ENCODE measurements at regions not wholly inside any gene's neighbourhood (a gene's known extent, or its start where the extent isn't known, plus 50 kb on each side); places are given as distances from the start of the nearest gene placed in this dataset.
A peak's percentile ranks its signal among the peaks of the same experiment; 100 is the strongest.

- Histone ChIP-seq H3K27me3 (replicated peaks in 2 of 5; ENCODE audit: control insufficient read depth in 4 of 5, insufficient read depth in 5 of 5, low read length in 4 of 5) (peaks cover 0 to 3% (median 0%) of the 10 kb centered on the region in 5 experiments), H3K4me3 (ENCODE audit: control insufficient read depth in 1 of 7, extremely low read depth in 1 of 7, insufficient read depth in 4 of 7, low read depth in 2 of 7, low read length in 6 of 7) (peak overlapping the region in 1 of 7 experiments; percentile 28), H3K4me1 (ENCODE audit: control extremely low read depth in 1 of 4, control insufficient read depth in 4 of 4, insufficient read depth in 4 of 4, low read length in 3 of 4) (peaks cover 6 to 40% (median 32%) of the 10 kb centered on the region in 4 experiments), H3K9me3 (ENCODE audit: control extremely low read depth in 1 of 5, control insufficient read depth in 4 of 5, insufficient read depth in 2 of 5, low read depth in 1 of 5, low read length in 4 of 5) (no peaks in the 10 kb centered on the region), H3K36me3 (ENCODE audit: control insufficient read depth in 4 of 4, insufficient read depth in 4 of 4, low read length in 3 of 4) (no peaks in the 10 kb centered on the region), H3K27ac (ENCODE audit: insufficient read depth in 1 of 2, low read depth in 1 of 2, low read length in 2 of 2, poor library complexity in 1 of 2, severe bottlenecking in 2 of 2) (no peak overlapping the region)
- POLR2A ChIA-PET = interaction anchor here (0.9 to 1.4 kb wide), 2 partner anchors 265 to 266 kb away, joined by 3 read pairs; partner anchors contain the start of gene CEBPB
- CTCF ChIA-PET = interaction anchor here (0.6 to 2.0 kb wide), 6 partner anchors 11 to 350 kb away, joined by 3 to 6 read pairs (median 4); no protein-coding TSS in a partner anchor
- peak in 2 of 3 donors; percentile 51 to 60 for DNase-seq
- 85% methylated on average over 7 of the region's 8 CpGs for WGBS (ENCODE audit: insufficient coverage)
Measured at GRCh38 chr20:50456452-50457324, 53.5 kb upstream of the PTPN1 start.

- peaks cover 4 to 38% (median 34%) of the 10 kb centered on the region in 4 experiments for H3K4me1 ChIP-seq (ENCODE audit: control extremely low read depth in 1 of 4, control insufficient read depth in 4 of 4, insufficient read depth in 4 of 4, low read length in 3 of 4)
- 100% methylated on average over 1 of the region's 2 CpGs for WGBS (ENCODE audit: insufficient coverage)
- DNase-seq = no peak
- ChIA-PET CTCF (interaction anchor here (0.7 to 10.7 kb wide), 7 partner anchors 104 to 275 kb away, joined by 3 to 262 read pairs (median 4); partner anchors contain the start of gene CEBPB), POLR2A (no interaction called here)
- H3K4me3 ChIP-seq (ENCODE audit: control insufficient read depth in 1 of 7, extremely low read depth in 1 of 7, insufficient read depth in 4 of 7, low read depth in 2 of 7, low read length in 6 of 7) = no peak overlapping the region
- H3K36me3 ChIP-seq (ENCODE audit: control insufficient read depth in 4 of 4, insufficient read depth in 4 of 4, low read length in 3 of 4) = no peaks in the 10 kb centered on the region
- H3K27ac ChIP-seq (ENCODE audit: insufficient read depth in 1 of 2, low read depth in 1 of 2, low read length in 2 of 2, poor library complexity in 1 of 2, severe bottlenecking in 2 of 2) = no peak overlapping the region
- H3K27me3 ChIP-seq (replicated peaks in 2 of 5; ENCODE audit: control insufficient read depth in 4 of 5, insufficient read depth in 5 of 5, low read length in 4 of 5) = no peaks in the 10 kb centered on the region
- no peaks in the 10 kb centered on the region for H3K9me3 ChIP-seq (ENCODE audit: control extremely low read depth in 1 of 5, control insufficient read depth in 4 of 5, insufficient read depth in 2 of 5, low read depth in 1 of 5, low read length in 4 of 5)
Measured at GRCh38 chr20:50459124-50459918, 50.9 kb upstream of the PTPN1 start.

- ChIA-PET CTCF (interaction anchor here (1.0 to 10.7 kb wide), 4 partner anchors 104 to 274 kb away, joined by 3 to 262 read pairs (median 4); partner anchors contain the start of gene CEBPB), POLR2A (no interaction called here)
- Histone ChIP-seq H3K4me3 (ENCODE audit: control insufficient read depth in 1 of 7, extremely low read depth in 1 of 7, insufficient read depth in 4 of 7, low read depth in 2 of 7, low read length in 6 of 7) (no peak overlapping the region), H3K27me3 (replicated peaks in 2 of 5; ENCODE audit: control insufficient read depth in 4 of 5, insufficient read depth in 5 of 5, low read length in 4 of 5) (no peaks in the 10 kb centered on the region), H3K4me1 (ENCODE audit: control extremely low read depth in 1 of 4, control insufficient read depth in 4 of 4, insufficient read depth in 4 of 4, low read length in 3 of 4) (peaks cover 4 to 41% (median 35%) of the 10 kb centered on the region in 4 experiments), H3K27ac (ENCODE audit: insufficient read depth in 1 of 2, low read depth in 1 of 2, low read length in 2 of 2, poor library complexity in 1 of 2, severe bottlenecking in 2 of 2) (no peak overlapping the region), H3K36me3 (ENCODE audit: control insufficient read depth in 4 of 4, insufficient read depth in 4 of 4, low read length in 3 of 4) (no peaks in the 10 kb centered on the region), H3K9me3 (ENCODE audit: control extremely low read depth in 1 of 5, control insufficient read depth in 4 of 5, insufficient read depth in 2 of 5, low read depth in 1 of 5, low read length in 4 of 5) (no peaks in the 10 kb centered on the region)
- 94% methylated on average over 9 of the region's 9 CpGs for WGBS (ENCODE audit: insufficient coverage)
- DNase-seq = no peak
Measured at GRCh38 chr20:50460115-50460607, 50.0 kb upstream of the PTPN1 start.

All from common myeloid progenitor, CD34-positive (primary cell).